Natural killer cell treated with Interleukin-12 subunit alpha and Interleukin-12 subunit beta and Interleukin-15 and Interleukin-18, amount 100 ng/mL, for 72 hours (primary cell): ENCODE measurements at regions not wholly inside any gene's neighbourhood (a gene's known extent, or its start where the extent isn't known, plus 50 kb on each side); places are given as distances from the start of the nearest gene placed in this dataset.

ENCODE experiments used
- ATAC-seq, 2 donors: fragments of 150-1000 bp; cut with Tn5 transposase in 1 of 2; sonication (Bioruptor Pico), chemical (Tn5 transposase) in 1 of 2; 2 replicates each; pipeline ENCODE4 v1.10.0; 2021
- DNase-seq: peaks from one replicate; pipeline ENCODE4 v3.0.0; 2022; ENCODE audit warnings: low spot score
- H3K27ac Mint-ChIP-seq, 2 donors: 1 replicate in 1 of 2; 2 replicates in 1 of 2; pipeline ENCODE4 v1.8.0; 2022; ENCODE audit warnings: mixed read lengths in 2 of 2, mild to moderate bottlenecking in 1 of 2, moderate library complexity in 1 of 2
- H3K27me3 Mint-ChIP-seq, 2 donors: 1 replicate in 1 of 2; 2 replicates in 1 of 2; pipeline ENCODE4 v1.8.0; 2022; ENCODE audit warnings: mixed read lengths in 2 of 2
- H3K36me3 Mint-ChIP-seq: one replicate; pipeline ENCODE4 v1.8.0; 2022; ENCODE audit warnings: mixed read lengths
- H3K4me1 Mint-ChIP-seq, 2 donors: 1 replicate in 1 of 2; 2 replicates in 1 of 2; pipeline ENCODE4 v1.8.0; 2022; ENCODE audit warnings: low read depth in 2 of 2, mixed read lengths in 2 of 2, mild to moderate bottlenecking in 1 of 2
- H3K4me3 Mint-ChIP-seq: one replicate; pipeline ENCODE4 v1.8.0; 2022; ENCODE audit warnings: mixed read lengths
- H3K9me3 Mint-ChIP-seq: 2 replicates; pipeline ENCODE4 v1.8.0; 2022; ENCODE audit warnings: mixed read lengths

GRCh38 chr3:87045473-87045872 lies 54.5 kb upstream of the VGLL3 start:
- no peak overlapping the region for H3K27ac Mint-ChIP-seq
- ATAC-seq (no peak), DNase-seq (no peak)
- H3K27me3 Mint-ChIP-seq, result no peaks in the 10 kb centered on the region
- no peaks in the 10 kb centered on the region for H3K9me3 Mint-ChIP-seq
- no peaks in the 10 kb centered on the region for H3K36me3 Mint-ChIP-seq
- H3K4me3 Mint-ChIP-seq, result no peak overlapping the region
- H3K4me1 Mint-ChIP-seq, result no peaks in the 10 kb centered on the region

GRCh38 chr3:87044846-87045245 lies 53.9 kb upstream of the VGLL3 start:
- Mint-ChIP-seq H3K4me1 (no peaks in the 10 kb centered on the region), H3K27ac (no peak overlapping the region), H3K4me3 (no peak overlapping the region), H3K9me3 (no peaks in the 10 kb centered on the region), H3K36me3 (no peaks in the 10 kb centered on the region), H3K27me3 (no peaks in the 10 kb centered on the region)
- no peak for DNase-seq
- ATAC-seq, result no peak

GRCh38 chr3:87044409-87044808 lies 53.5 kb upstream of the VGLL3 start:
- no peak for DNase-seq
- no peak for ATAC-seq
- H3K4me3 Mint-ChIP-seq, result no peak overlapping the region
- H3K4me1 Mint-ChIP-seq, result no peaks in the 10 kb centered on the region
- H3K36me3 Mint-ChIP-seq, result no peaks in the 10 kb centered on the region
- no peak overlapping the region for H3K27ac Mint-ChIP-seq
- H3K9me3 Mint-ChIP-seq, result no peaks in the 10 kb centered on the region
- H3K27me3 Mint-ChIP-seq, result no peaks in the 10 kb centered on the region

- H3K27ac Mint-ChIP-seq, result no peak overlapping the region
These were observed 50.2 kb upstream of the VGLL3 start for GRCh38 chr3:87041191-87041590.

More at GRCh38 chr3:87041191-87041590, 50.2 kb upstream of the VGLL3 start:
- Mint-ChIP-seq H3K27me3 (no peaks in the 10 kb centered on the region), H3K4me3 (no peak overlapping the region), H3K36me3 (no peaks in the 10 kb centered on the region), H3K4me1 (no peaks in the 10 kb centered on the region), H3K9me3 (peaks cover 2% of the 10 kb centered on the region)
- no peak for ATAC-seq
- no peak for DNase-seq
